GM12891 (cell line): ENCODE measurements at regions not wholly inside any gene's neighbourhood (a gene's known extent, or its start where the extent isn't known, plus 50 kb on each side); places are given as distances from the start of the nearest gene placed in this dataset.

ENCODE experiments used
- PAX5 ChIP-seq: IDR thresholded peaks from 2 replicates; pipeline ENCODE4 v1.6.1; 2011; ENCODE audit warnings: low read length, moderate library complexity, mild to moderate bottlenecking; ENCODE audit not compliant: insufficient read depth, severe bottlenecking
- POLR2A ChIP-seq: IDR thresholded peaks from 2 replicates; pipeline ENCODE4 v1.6.1; 2011; ENCODE audit warnings: low read depth, low read length, control low read depth
- POLR2AphosphoS5 ChIP-seq: IDR thresholded peaks from 2 replicates; pipeline ENCODE4 v1.6.1; 2011; ENCODE audit warnings: low read depth, low read length, control low read depth
- SPI1 ChIP-seq: IDR thresholded peaks from 2 replicates; pipeline ENCODE4 v1.6.1; 2011; ENCODE audit warnings: low read depth, low read length, control low read depth
- TAF1 ChIP-seq: IDR thresholded peaks from 2 replicates; pipeline ENCODE4 v1.6.1; 2011; ENCODE audit warnings: low read depth, low read length, control low read depth

GRCh38 chr4:26248647-26249046 is 72.2 kb upstream of the RBPJ start:
- TF ChIP-seq POLR2AphosphoS5 (no peak), POLR2A (no peak), TAF1 (no peak), SPI1 (no peak), PAX5 (no peak)
